OCI-LY7 (cell line): ENCODE measurements at regions not wholly inside any gene's neighbourhood (a gene's known extent, or its start where the extent isn't known, plus 50 kb on each side); places are given as distances from the start of the nearest gene placed in this dataset.

ENCODE experiments used
- BruUV-seq: library from RNA; stranded (reverse); fragments of 400-500 nt; replicated peaks from 2 replicates; lab custom pipeline; 2021; lab: Mats Ljungman, UMichigan
- CTCF ChIA-PET: fragments of 300-600 bp; sonication (Branson Sonifier 250); formaldehyde crosslinking; loops from one replicate; lab custom pipeline; 2022; ENCODE audit warnings: antibody characterized with exemption; ENCODE audit not compliant: unreplicated experiment; lab: Charles Lee
- POLR2A ChIA-PET: fragments of 300-600 bp; sonication (Branson Sonifier 250); formaldehyde crosslinking; loops from one replicate; lab custom pipeline; 2022; ENCODE audit warnings: antibody characterized with exemption; lab: Charles Lee
- DNase-seq: peaks from one replicate; pipeline ENCODE4 v3.0.0-alpha.2; 2015; ENCODE audit warnings: low spot score
- H2AFZ ChIP-seq: fragments of 200-600 bp; sonication (generic), shearing (Covaris generic); 2 replicates; pipeline ENCODE4 v1.6.1; 2014; ENCODE audit warnings: mild to moderate bottlenecking, antibody characterized with exemption, low read length, moderate library complexity
- H3K27ac ChIP-seq: fragments of 200-600 bp; sonication (generic); 2 replicates; pipeline ENCODE4 v1.5.1; 2014; ENCODE audit warnings: mixed run types, low read depth, mild to moderate bottlenecking, moderate library complexity, low read length, inconsistent platforms; ENCODE audit not compliant: poor library complexity, severe bottlenecking
- H3K36me3 ChIP-seq: fragments of 200-600 bp; sonication (generic); 2 replicates; pipeline ENCODE4 v1.6.1; 2014; ENCODE audit warnings: mild to moderate bottlenecking, antibody characterized with exemption, low read length, moderate library complexity, mixed read lengths; ENCODE audit not compliant: insufficient read depth
- H3K4me1 ChIP-seq: fragments of 200-600 bp; sonication (generic); 2 replicates; pipeline ENCODE4 v1.5.1; 2014; ENCODE audit warnings: mild to moderate bottlenecking, low read length; ENCODE audit not compliant: insufficient read depth, poor library complexity, severe bottlenecking
- H3K4me2 ChIP-seq: fragments of 200-600 bp; sonication (generic); 2 replicates; pipeline ENCODE4 v1.6.1; 2014; ENCODE audit warnings: mild to moderate bottlenecking, low read length
- H3K4me3 ChIP-seq: fragments of 200-600 bp; sonication (generic); 2 replicates; pipeline ENCODE4 v1.5.1; 2014; ENCODE audit warnings: mild to moderate bottlenecking, low read depth, low read length; ENCODE audit not compliant: poor library complexity, severe bottlenecking
- H3K79me2 ChIP-seq: fragments of 200-600 bp; sonication (generic); 2 replicates; pipeline ENCODE4 v1.6.1; 2016; ENCODE audit warnings: low read depth, mild to moderate bottlenecking, low read length, moderate library complexity, mixed read lengths; ENCODE audit not compliant: insufficient read depth
- H3K9me2 ChIP-seq: fragments of 200-600 bp; sonication (generic); 2 replicates; pipeline ENCODE4 v1.6.1; 2016; ENCODE audit warnings: mild to moderate bottlenecking, low read length, mixed read lengths; ENCODE audit not compliant: insufficient read depth
- H3K9me3 ChIP-seq: fragments of 200-600 bp; sonication (generic); 2 replicates; pipeline ENCODE4 v1.6.1; 2014; ENCODE audit warnings: mild to moderate bottlenecking, mixed run types, low read length, mixed read lengths
- H4K20me1 ChIP-seq: fragments of 200-600 bp; sonication (generic); 2 replicates; pipeline ENCODE4 v1.6.1; 2014; ENCODE audit warnings: mild to moderate bottlenecking, antibody characterized with exemption, low read length, moderate library complexity, mixed read lengths; ENCODE audit not compliant: insufficient read depth
- CTCF ChIP-seq: fragments of 200-600 bp; sonication (generic); conservative IDR thresholded peaks from 2 replicates; pipeline ENCODE4 v1.5.1; 2014; ENCODE audit warnings: mild to moderate bottlenecking, antibody characterized with exemption, low read length, moderate library complexity, mixed read lengths
- EZH2phosphoT487 ChIP-seq: fragments of 200-600 bp; sonication (generic); IDR thresholded peaks from 2 replicates; pipeline ENCODE4 v1.6.1; 2018; ENCODE audit warnings: low read depth, borderline replicate concordance, mild to moderate bottlenecking, mixed run types, antibody characterized with exemption, low read length, moderate library complexity, mixed read lengths
- intact Hi-C: fragments of 100-400 bp; cut with micrococcal nuclease; formaldehyde crosslinking; loops from one replicate; pipeline ENCODE4 v1.10.0; 2022; ENCODE audit not compliant: unreplicated experiment

- ChIA-PET POLR2A (interaction anchor here (0.6 kb wide), 1 partner anchor 16 kb away, joined by 5 read pairs; no protein-coding TSS in a partner anchor), CTCF (no interaction called here)
- intact Hi-C loops = no loop called here
- H3K4me1 ChIP-seq = no peaks in the 10 kb centered on the region
- no peaks in the 10 kb centered on the region for H3K36me3 ChIP-seq
- TF ChIP-seq CTCF (no peak), EZH2phosphoT487 (no peak)
- H3K9me3 ChIP-seq = no peaks in the 10 kb centered on the region
- no peaks in the 10 kb centered on the region for H4K20me1 ChIP-seq
- no peak for DNase-seq
- H3K4me2 ChIP-seq = no peak overlapping the region
- H3K9me2 ChIP-seq = no peaks in the 10 kb centered on the region
- H3K27ac ChIP-seq = no peak overlapping the region
- no TSS peak for BruUV-seq
- no peaks in the 10 kb centered on the region for H3K79me2 ChIP-seq
- H3K4me3 ChIP-seq = no peak overlapping the region
- H2AFZ ChIP-seq = no peak overlapping the region
Observed at GRCh38 chr10:44281089-44281613, 103.7 kb downstream of the CXCL12 start.

- H3K9me2 ChIP-seq = no peaks in the 10 kb centered on the region
- H2AFZ ChIP-seq = no peak overlapping the region
- H3K4me1 ChIP-seq = no peaks in the 10 kb centered on the region
- no peaks in the 10 kb centered on the region for H3K9me3 ChIP-seq
- no TSS peak for BruUV-seq
- no peak overlapping the region for H3K4me3 ChIP-seq
- intact Hi-C loops = no loop called here
- no peak overlapping the region for H3K4me2 ChIP-seq
- no peak for DNase-seq
- no peaks in the 10 kb centered on the region for H3K36me3 ChIP-seq
- TF ChIP-seq CTCF (no peak), EZH2phosphoT487 (no peak)
- no peaks in the 10 kb centered on the region for H4K20me1 ChIP-seq
- ChIA-PET CTCF (no interaction called here), POLR2A (no interaction called here)
- H3K79me2 ChIP-seq = no peaks in the 10 kb centered on the region
- H3K27ac ChIP-seq = no peak overlapping the region
Observed at GRCh38 chr10:44280226-44281014, 104.5 kb downstream of the CXCL12 start.

- no peak overlapping the region for H3K4me2 ChIP-seq
- no peaks in the 10 kb centered on the region for H3K79me2 ChIP-seq
- no peaks in the 10 kb centered on the region for H4K20me1 ChIP-seq
- POLR2A ChIA-PET = no interaction called here
- H3K9me3 ChIP-seq = no peaks in the 10 kb centered on the region
- TF ChIP-seq EZH2phosphoT487 (no peak), CTCF (no peak)
- BruUV-seq = no TSS peak
- no peaks in the 10 kb centered on the region for H3K4me1 ChIP-seq
- intact Hi-C loops = no loop called here
- no peak overlapping the region for H3K4me3 ChIP-seq
- H3K9me2 ChIP-seq = no peaks in the 10 kb centered on the region
- H2AFZ ChIP-seq = no peak overlapping the region
- no peak for DNase-seq
- CTCF ChIA-PET = no interaction called here
- H3K36me3 ChIP-seq = no peaks in the 10 kb centered on the region
- no peak overlapping the region for H3K27ac ChIP-seq
Observed at GRCh38 chr10:44279426-44280126, 105.3 kb downstream of the CXCL12 start.
